HG02981 (cell line): ENCODE measurements at regions not wholly inside any gene's neighbourhood (a gene's known extent, or its start where the extent isn't known, plus 50 kb on each side); places are given as distances from the start of the nearest gene placed in this dataset.

Experiments used
- ATAC-seq: cut with Tn5 transposase; IDR thresholded peaks from one replicate; pipeline ENCODE4 v1.9.1; 2021; ENCODE audit warnings: mild to moderate bottlenecking, moderate library complexity; ENCODE audit not compliant: unreplicated experiment

DNA sequence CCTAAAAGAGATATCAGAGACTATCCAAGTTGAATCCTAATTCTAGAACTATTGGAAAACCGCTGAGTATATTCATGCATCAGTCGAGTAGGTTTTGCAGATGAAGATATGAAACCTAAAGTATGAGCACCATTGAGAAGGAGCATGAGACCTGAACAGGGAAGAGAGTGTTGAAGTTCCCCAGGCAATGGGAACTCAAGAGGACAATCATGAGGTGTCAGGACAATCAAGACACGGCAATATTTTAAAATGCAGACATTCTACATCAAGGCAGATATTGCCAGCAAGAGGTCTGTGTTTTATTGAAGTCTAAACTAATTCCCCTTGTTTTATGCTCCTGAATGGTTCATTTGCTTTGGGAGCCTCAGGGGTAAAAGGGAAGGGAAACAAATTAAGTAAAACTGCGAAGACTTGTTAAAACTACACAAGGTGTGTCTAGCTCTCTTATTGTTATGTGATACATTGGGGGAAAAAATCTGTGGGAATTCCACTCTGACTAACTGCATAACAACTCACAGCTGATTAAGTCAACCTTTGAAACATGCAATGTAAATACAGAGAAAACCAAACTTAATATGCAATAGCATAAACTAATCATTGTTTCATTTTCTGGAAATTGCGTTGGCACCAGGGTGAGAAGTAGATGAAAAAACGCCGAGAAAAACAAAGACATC, 347.9 kb upstream of the ADGRL2 start:
- ATAC-seq = no peak

DNA sequence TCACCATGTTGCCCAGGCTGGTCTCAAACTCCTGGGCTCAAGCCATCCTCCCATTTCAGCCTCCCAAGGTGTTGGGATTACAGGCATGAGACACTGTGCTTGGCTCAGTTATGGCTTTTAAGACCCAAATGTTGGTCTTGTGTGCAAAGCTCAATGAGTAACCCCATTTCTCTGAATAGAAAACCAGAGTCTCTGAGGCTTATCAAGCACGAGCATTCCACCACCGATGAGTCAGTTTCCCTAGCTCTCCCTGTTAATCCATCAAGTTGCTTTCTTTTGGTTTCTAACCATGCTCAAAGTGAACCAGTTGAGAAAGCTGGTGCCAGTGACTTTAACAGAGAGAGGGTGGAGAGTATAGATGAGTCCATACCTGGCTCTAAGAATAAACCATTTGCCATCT, 350.9 kb upstream of the ADGRL2 start:
- ATAC-seq = no peak

DNA sequence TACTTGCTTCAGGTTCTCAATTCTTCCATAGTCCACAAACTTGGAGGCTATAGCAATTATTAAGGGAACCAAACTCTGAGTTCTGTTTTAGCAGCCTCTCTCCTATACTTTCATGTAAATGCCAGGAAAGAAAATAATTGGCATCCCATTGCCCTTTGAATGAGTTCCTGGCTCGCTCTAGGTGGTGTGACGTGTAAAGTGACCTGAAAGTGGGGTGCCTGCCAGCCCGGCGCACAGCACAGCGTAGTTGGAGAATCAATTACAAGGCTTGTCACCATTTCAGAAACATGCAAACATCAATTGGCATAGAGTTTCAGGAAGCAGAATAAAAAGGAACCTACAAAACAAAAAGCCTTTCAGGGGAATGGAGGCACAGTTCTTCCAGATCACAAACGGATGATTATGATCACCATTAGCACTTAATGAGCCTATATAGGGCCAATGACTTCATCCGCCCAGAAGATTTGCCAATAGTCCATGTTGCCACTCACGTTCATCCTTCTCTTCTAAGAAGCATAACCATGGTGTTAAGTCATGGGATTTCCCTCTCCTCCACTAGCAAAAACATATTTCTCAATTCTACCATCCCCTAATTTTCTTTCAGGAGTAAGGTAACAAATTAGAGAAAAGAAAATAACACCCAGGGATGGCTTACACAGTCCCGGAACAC, 354.6 kb upstream of the ADGRL2 start:
- ATAC-seq = no peak

DNA sequence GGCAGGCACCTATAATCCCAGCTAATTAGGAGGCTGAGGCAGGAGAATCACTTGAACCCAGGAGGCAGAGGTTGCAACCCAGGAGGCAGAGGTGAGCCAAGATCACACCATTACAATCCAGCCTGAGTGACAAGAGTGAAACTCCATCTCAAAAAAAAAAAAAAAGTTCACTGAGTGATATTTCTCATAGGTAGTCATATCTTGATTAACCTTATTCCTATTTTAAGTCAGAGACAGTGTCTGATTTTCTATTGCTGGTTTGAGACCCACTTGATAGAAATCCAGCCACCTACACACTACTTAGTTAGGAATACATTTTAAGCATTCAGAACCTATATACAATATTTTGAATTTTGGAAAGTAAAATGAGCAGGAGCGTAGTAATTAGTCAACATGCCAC, 357.4 kb upstream of the ADGRL2 start:
- no peak for ATAC-seq

DNA sequence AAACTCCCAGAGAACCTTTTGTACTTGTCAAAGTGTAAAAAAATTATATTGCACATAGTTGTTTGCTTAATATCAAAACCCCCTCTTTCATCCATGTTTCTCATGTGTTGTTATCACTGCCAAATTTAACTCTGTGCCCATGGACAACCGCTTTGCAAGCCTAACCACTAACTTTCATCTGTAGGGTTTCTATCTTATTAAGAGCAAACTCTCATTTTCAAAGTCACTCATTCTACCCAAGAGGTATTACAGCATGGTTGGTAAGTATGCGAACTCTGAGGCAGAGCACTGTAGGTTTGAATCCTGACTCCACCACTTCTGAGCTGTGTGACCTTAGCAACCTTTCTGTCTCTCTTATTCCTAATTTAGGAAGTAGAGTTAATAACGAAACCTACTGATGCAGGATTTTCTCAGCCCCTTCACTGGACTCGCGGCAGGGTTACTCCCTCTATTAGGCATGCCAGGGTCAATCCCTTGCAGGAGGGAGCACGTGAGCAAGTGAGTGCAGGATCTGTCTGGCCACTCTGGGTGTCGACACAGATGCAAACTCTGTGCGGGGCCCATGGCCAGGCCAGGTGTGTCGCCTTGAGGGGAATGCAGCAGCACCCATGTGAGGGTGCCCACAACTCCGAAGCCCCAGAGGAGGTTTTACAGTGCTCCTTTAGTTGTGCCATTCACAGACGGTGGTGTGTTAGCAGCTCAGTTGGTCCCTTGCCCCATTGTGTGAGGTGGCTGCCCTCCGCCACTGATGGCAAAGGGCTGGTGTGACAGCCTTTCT, 361.5 kb upstream of the ADGRL2 start:
- ATAC-seq = peak; percentile 48

DNA sequence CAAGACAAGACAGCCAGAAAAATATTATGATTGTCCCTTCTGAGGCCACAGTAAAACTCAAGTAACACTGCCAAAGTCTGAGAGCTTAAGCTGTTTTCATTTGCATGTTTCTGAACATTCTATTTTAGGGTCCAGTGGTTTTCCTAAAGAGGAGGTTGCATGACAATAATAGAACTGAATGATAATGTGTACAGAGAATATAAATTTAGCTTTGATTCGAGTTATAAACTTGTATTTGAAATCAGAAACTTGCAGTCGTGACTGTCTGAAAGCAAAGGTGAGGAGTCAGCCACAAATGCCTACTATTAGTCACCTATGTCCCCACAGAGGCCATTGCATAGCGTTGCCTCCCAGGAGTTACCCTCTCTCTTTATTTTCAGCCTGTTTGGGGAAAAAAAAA, 363.1 kb upstream of the ADGRL2 start:
- peak; percentile 86 for ATAC-seq

DNA sequence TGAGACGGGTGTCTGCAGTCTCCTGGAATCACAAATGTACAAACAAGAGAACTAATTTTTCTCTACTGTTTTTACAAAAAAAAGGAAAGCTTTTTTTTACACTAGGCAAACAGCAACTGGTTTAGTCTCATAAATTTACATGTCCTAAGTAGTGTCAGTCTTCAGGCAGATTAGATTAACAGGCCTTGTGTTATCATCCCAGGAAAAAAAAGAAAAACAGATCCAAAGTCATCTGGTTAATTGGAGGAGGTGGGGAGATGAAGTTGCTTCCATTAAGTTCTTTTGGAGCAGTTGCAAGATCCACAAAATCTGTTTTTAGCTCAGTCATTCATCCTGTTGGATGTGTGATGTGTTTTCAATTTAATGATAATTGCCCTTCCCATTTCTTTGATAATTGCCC, 363.5 kb upstream of the ADGRL2 start:
- no peak for ATAC-seq

- ATAC-seq = no peak
Measured at GRCh38 chr1:81435175-81435574, 365.6 kb upstream of the ADGRL2 start.

GRCh38 chr1:81433676-81434075, 367.1 kb upstream of the ADGRL2 start:
- ATAC-seq = no peak

DNA sequence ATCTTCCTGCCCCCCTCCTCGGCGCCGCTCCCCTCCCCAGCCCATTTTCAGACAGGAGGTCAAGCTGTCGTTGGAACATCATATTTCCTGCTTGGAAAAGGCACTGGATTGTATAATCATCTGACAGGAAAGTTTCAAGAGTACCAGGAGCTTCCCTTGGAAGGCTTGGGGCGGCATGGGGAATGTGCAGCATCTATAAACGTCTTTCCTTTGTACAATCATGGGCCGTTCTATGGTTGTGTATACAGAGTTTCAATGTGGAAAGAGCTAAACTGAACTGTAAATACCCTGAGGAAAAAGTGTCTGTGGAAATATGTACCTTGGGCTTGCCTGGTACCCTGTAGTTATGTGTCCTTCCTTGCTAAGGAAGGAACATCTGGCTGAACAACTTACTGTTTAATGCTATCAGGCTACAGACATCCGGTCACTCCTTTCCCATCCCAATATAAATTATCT, 368.1 kb upstream of the ADGRL2 start:
- ATAC-seq = no peak

DNA sequence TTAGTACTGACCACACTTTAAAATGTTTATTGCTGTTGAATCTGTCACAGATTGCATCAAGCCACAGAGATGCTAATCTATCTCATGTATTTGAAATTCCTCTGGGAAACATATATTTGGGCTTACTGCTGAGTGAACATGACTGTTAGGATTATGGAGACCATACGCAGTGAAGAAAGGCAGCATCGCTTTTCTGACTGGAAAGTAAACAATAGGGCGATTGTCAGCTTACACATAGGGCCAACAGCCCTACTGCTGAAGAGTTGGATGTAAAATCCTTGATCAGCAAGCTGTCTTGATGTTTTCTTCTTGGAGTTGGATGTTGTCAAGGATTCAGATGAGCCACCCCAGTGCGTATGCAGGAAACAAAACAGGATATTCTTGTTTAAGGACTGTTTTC, 368.7 kb upstream of the ADGRL2 start:
- ATAC-seq = no peak

- no peak for ATAC-seq
Measured at GRCh38 chr1:81431624-81432000, 369.1 kb upstream of the ADGRL2 start.

DNA sequence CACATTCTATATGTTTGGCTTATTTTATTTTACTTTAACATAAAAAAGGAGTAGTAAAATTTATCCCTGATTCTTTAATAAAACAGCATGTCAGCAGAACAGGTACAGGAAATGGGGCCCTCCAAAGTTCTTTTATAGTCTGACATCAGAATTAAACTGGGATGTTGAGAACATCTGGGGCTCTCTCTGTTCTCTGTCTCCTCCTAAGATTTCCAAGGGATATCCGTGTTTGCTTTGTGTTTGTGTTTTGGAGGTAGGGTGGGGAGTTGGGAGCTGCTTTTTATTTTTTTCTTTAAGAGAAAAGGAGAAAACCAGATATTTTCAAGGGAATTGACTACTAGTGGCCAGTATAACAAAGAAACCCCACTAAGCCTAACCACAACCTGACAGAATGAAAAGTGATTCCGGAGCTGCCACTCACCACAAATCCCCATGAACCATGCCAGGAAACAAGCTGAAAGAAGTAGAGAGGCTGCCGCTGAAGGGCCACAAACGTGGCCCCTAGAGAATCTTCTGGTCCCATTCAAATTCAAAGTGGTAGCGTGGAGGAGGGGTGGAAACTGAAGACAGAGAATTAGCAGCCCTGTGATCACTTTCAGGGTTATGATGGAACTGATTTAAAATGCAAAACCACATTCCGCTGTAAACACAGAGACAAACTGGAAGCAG, 369.6 kb upstream of the ADGRL2 start:
- peak; percentile 42 for ATAC-seq

DNA sequence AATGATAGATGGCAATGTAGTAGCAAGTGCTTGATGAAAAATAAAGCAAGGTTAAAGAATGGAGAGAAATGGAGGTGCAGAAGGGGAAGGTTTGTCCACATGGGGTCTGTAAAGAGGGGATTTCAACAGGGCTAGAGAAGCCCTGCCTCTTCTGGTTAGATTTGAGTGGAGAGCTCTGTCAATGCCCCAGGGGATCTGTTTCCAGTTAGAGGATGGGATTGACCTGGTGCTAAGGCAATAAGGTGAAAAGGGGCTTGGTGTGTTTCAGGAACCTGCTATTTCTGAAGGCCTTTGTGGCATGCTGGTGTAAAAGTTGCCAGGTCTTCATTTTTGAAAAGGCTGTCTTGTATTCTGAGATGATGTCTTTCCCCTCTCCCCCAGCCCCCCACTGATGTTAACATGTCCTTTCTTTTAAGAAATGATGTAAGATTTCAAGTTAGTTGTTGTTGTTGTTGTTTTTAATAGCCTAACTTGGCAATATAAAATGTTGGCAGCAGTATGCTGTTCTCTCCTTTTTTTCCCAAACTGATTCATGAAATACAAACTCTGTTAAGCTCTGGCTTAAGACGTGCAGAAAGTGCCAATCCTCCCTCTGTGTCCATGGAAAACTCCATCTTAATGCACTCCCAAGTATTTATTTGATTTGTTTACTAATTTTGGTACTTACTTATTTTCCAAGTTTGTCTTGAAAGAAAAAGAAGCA, 370.3 kb upstream of the ADGRL2 start:
- no peak for ATAC-seq

DNA sequence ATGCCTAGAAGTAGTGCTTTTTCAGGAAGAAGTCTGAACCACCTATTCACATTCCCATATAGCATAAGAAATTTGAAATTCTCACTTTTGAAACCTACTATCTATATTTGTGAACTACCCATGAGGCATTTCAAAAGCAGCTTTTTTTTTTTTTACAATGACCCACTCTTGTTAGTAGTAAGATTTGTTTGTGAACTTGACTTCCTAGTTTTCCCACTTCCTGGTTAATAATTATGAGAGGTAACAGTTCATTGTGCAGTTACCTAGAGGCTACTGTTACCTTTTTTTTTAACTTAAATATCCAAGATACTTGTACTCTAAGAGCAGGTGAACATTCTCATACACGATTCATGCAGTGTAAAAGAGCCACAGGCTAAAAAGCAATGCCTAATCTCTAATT, 371.7 kb upstream of the ADGRL2 start:
- ATAC-seq = no peak

- ATAC-seq = no peak
Measured at GRCh38 chr1:81424816-81425215, 375.9 kb upstream of the ADGRL2 start.

GRCh38 chr1:81424061-81424460, 376.7 kb upstream of the ADGRL2 start:
- no peak for ATAC-seq

- ATAC-seq = peak; percentile 95
Measured at GRCh38 chr1:81420760-81421159, 380.0 kb upstream of the ADGRL2 start.

DNA sequence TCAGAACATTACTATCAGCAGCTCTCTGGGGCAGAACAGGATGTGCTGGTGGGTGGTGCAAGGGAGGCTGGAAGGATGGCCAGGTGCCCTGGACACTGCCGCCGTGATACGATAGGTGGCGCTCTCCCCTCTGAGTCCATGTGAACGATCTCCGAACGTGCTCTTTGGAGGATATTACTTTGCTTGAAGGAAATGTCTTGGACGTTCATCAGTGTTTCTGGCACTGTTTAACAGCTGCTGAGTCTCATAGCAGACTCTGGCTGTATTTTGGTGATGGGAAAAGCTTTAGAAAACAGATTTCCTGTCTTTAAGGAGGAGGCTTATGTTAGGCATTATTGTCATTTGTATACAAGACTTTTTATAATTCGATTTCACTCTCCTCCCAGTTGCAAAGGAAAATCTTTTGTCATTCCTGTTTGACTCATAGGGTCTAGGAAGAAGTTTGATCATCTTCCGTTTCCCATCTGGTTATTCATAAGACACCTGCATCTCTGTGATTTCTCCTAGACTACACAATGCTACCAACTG, 386.2 kb upstream of the ADGRL2 start:
- peak; percentile 92 for ATAC-seq

DNA sequence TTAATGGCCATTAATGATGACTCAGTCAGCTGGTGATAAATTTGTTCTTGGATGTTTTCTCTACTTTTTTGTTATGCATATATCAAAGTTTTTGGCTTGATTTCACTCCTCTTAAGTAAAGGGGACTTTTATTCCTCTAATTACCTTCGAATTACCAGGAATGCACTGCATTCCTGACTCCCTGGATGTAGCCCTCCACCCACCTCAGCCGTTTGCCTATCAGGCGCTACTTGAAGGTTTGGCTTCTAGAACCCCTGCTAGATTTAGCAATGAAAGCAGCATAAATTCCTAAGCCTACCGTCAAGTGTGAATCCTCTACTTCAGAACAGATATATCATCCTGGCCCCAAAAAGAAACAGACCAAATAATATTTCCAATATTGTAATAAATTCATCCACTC, 387.8 kb upstream of the ADGRL2 start:
- ATAC-seq = no peak

DNA sequence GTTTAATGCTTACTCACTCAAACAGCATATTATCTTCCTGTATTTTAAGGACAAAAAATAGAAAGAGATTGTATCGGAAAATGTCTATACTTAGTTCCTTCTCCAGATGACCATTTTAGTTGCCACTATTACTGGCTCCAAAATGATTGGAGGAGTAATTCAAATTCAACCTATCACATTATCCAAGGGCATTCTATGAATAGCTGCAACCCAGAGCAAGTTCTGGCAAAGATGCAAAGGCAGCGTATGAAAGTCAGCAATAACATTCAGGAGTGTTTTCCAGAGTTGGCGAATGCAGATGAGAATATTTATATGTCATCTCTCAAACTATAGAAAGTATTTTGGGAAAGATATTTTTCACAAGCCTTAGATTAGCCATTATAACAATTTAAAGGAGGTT, 389.8 kb upstream of the ADGRL2 start:
- no peak for ATAC-seq
